GM21529 (cell line): ENCODE measurements at regions not wholly inside any gene's neighbourhood (a gene's known extent, or its start where the extent isn't known, plus 50 kb on each side); places are given as distances from the start of the nearest gene placed in this dataset.

Experiments
- ATAC-seq: cut with Tn5 transposase; IDR thresholded peaks from one replicate; pipeline ENCODE4 v1.9.1; 2021; ENCODE audit not compliant: unreplicated experiment

DNA sequence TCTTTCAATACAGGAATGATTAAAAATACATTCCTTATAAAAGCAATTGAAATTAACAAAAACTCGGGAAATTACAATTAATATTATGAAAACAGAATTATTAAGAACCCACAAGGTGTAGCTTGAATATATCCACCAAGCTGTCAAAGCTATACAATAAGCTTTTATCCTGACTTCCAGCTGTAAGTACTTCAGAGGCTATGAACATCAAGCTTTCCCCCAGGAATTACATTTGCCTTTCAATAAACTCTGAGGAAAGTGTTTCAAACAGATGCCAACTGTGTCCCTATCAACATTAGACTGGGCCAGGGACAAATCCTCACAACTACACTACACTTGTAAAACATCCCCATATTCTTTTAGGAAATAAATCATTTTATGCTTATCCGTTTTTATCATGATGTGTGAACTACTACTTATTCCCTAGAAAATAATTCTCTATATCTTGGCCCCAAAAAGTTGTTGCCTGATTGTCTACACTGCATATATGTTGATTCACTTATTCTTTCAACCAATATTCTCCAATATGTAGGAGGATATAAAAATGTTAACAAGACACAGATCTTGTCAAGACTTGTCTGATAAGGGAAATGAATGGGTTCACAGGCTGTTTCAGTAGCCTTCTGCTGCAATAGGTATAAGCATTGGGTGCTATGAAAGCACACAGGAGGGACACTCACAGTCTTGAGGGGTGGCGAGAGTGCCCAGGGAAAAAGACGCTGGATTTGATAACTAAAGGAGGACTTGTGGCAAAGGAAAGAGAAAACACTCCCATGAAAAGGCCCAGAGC lies 494.1 kb downstream of the CENPC start:
- no peak for ATAC-seq

DNA sequence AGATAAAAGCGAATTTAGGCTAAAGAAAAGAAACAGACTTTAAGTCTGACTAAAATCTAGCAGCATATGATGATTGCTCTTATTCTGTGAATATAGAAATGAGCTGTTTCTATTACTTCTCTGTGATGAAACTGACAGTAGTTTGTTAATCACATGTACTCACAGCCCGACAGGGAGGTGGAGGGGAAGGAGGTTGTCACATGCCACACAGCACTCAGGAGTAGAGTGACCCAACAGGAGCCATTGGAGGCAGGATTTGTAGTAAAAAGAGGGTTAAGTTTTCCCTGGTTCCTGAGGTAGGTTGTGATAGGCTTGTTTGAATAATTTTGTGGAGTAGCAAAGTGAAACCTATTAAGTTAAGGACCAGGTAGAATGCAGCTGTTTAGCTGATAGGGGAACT lies 495.9 kb downstream of the CENPC start:
- ATAC-seq = no peak

DNA sequence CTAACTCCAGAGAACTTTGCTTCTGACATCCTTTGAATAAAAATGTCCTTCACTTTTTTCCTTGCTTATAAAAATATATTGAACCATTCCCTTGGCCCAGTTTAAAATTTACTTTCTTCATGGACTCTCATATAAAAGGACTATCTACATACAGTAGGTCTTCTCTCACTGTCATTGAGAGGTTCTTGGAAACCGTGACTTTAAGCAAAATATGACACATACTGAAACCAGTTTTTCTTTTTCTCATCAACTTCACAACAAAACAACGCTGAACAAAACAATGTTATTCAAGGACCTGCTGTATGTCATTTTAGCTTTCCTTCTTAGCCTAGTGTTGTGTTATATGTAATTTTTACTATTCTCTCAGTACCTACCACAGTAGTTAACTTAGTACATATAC lies 496.8 kb downstream of the CENPC start:
- ATAC-seq = no peak

DNA sequence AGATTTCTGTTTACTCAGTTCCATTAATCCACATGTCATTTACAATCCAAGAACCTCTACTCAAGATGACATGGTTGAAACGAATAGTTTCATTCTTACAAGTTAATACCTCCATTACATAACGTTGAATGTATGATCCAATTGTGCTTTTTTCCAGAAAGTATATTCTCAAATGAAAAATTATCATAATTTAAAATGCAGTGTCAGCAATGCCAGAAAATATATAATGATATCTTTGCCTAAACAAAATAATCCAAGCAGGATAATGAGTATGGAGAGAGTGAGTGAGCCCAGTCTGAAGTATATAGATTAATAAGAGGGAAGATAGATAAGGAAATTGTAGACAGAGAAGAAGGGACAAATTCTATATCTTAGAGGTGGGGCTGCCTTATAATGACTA lies 505.0 kb downstream of the CENPC start:
- ATAC-seq = no peak

DNA sequence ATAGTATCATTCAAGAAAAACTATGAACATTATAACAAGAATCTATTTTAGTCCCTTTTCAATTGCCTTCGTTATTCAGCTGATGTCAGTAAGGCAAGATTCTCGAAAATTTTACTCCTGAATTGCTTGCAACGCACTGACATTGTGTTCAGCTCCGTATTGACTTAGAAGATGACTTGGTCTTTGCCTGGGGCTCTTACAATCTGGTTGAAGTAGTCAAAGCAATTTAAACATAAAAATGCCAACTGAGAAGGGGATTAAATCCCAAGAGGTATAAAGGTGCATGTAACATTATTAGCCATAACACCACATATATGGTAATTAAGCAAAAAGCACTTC lies 507.1 kb downstream of the CENPC start:
- no peak for ATAC-seq

DNA sequence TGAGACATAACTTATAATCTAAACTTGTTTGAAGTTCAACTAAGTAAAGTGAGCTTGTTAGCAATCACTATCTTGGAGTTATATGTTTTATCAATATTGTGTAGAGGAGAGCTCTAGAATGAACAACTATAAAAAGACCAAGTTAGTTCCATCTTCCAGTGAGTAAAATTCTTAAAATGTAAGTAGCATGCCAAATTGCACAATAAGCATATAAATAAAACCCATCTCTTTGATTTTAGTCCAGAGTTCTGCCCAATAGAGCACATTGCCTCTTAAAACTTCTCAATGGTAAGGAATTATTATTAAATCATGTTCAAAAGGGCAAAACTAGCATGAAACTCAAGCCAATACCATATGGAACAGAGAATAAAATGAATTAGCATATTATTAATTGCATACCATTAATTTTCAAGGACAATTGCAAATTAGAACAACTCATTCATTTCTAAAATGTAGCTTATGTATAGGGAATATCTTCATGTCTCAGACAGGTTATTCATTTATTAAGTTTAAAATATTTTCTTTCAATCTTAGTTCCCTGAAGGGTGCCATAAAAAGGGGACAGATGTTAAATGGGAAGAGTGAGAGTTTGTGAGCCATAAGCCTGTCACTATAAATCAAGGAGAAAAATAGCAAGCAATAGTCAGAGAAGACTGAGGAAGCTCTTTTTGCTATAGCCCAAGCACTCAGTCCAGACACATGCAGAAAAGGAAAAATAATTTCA lies 507.6 kb downstream of the CENPC start:
- ATAC-seq = no peak

DNA sequence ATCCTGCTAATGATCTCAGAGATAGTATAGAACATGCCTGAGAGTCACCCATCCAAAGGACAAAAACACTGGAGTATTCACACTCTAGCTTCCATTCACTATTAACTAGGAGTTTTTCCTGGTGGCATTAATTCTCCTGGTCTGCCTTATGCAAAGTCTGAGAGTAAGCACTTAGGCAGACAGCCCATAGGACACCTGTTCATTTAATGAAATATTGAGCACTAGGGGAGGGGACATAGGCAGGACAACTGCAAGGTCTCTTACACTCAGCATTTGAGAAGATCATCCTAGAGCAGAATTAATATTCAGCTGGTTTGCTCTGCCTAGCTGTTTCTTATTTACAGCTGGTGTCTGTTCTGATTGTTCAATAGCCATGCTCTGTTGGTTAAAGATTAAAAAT lies 508.5 kb downstream of the CENPC start:
- no peak for ATAC-seq

DNA sequence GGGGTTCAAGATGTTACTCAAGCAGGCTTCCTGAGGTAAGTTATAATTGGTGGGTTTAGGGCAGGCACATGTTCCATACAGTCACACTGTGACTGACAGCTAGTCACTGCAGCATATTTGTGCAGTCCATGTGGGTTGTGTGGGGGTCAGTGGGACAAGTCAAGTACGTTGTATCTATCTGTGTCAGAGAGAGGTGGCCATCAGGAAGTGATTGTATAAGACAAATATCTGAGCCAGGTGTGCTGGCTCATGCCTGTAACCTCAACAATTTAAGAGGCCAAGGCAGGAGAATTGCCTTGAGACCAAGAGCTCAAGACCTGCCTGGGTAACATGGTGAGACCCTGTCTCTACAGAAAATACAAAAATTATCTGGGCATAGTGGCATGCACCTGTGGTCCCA lies 509.3 kb downstream of the CENPC start:
- no peak for ATAC-seq

DNA sequence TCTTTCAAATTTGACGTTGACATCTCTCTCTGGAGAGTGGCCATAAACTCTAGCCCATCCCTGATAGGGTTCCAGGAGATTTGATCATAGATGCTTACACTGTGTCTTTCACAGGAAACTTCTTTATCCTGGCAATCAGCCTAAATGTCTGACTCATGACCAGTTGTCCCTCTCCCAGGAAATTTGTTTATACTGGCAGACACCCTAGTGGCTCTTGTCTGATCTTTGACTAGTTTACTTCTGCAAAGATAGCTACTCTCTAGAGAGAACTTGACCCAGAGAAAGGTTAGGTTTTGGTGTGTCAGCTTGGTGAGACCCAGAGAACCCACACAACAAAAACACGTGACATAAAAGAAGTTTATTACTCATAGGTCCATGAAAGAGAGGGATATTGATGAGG lies 509.8 kb downstream of the CENPC start:
- ATAC-seq = no peak

DNA sequence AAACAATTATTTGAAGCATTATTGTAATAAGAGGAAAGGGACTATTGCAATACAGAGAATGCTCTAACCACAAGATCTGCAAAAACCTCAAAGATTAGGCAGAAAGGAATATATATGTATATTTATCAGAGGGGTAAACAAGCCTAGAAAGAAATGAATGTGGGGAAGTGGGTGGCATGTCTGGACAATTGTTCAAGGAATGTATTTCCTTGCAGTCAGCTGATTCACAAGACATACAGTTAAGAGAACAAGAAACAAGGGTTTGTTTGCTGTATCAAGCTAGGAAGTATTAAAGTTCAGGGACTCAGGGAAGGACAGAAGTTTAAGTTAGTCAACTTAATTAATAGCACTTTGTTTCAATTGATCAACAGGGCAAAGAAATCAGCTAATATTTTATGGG lies 514.7 kb downstream of the CENPC start:
- ATAC-seq = no peak

DNA sequence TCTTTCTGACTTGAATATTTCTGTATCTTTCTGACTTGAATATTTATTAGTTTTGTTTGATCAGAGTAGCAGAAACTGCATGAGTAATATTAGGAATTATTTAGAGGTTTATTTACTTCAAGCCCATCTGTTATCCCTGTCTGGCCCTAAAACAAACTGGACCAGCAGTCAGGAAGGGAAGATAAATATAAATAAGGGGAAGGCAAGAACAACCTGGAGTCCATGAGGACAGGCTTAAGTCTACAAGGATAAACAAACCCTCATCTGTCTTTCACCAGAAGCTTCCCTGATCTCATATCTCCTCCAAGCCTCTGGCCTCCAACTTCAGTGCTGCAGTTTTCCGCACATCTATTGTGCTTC lies 524.9 kb downstream of the CENPC start:
- ATAC-seq = no peak

DNA sequence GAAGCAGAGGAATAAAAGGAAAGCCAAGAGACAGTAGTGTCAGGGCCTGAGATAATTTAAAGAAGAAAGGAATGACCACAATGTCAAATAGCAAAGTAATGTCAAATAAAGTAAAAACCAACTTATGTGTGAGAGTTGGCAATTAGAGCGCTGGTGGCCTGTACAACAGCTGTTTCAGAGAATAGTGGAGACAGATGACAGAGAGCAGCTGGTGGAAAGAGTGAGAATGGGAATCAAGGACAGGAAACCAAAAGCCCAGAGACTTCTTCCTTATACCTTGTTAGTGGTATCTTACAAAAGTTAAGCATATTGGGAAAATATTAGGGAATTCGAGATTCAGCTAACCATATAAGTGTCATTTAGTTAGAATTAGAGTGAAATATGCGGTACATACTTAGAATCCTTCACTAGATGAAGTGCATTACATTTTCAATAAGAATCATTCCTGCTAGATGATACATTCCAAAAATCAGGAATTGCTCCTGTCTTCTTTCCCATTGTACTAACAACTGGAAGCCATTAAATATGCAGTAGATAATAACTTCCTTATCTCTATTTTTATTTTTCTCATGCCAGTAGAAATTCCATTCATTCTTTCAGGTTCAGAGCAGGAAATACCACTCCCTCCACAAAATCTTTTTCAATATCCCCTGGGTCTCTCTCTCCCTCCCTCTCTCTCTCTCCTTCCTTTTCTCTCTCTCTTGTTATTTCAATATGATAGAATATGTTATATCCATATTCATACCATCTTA lies 525.4 kb downstream of the CENPC start:
- no peak for ATAC-seq

DNA sequence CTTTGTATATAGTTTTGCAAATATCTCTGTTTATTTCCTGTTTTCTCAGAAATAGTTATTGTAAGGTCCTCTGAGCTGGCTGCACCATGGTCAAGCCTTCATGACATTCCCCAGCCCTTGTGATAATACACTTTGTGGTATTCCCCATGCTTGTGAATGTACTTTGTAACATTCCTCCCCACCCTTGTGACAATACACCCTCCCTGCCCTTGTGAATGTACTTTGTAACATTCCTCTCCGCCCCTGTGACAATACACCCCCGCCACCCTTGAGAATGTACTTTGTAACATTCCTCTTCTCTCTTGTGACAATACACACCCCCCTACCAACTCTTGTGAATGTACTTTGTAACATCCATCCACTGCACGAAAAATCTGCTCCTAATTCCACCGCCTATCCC lies 530.7 kb downstream of the CENPC start:
- ATAC-seq = no peak

DNA sequence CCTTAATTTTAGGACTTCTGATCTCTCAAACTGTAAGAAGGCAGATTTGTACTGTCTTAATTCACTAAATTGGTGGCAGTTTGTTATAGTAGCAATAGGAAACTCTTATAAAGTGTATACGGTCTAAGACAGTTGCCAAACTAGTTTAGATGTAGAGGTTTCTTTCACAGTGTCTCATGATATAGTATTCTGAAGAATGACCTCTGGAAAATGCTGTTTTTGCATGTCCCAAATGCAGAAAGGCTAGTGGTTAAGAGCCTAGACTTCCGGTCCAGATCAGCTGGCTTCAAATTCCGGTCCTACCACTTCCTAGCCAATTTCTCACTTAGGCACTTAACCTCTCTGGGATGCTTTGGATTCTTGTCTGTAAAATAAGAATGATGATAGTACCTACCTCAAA lies 538.5 kb downstream of the CENPC start:
- ATAC-seq = no peak

DNA sequence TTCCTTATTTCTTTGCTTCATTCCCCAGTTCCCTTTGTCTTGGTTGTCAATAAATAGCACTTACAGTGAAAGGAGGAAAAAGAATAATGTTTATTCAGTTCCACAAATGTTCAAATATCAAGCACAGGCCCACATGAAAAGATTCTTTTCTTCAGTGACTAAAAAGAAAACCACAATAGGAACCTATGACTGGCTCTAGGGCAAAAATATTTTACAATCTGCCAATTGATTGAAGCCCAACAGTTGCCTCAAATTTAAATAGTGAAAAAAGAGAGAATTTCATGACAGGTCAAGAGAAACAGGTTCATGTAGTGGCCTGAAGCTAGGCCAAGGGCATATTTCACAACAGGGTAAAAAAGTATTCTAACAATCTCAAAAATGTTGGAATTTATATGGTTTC lies 553.8 kb downstream of the CENPC start:
- ATAC-seq = no peak

DNA sequence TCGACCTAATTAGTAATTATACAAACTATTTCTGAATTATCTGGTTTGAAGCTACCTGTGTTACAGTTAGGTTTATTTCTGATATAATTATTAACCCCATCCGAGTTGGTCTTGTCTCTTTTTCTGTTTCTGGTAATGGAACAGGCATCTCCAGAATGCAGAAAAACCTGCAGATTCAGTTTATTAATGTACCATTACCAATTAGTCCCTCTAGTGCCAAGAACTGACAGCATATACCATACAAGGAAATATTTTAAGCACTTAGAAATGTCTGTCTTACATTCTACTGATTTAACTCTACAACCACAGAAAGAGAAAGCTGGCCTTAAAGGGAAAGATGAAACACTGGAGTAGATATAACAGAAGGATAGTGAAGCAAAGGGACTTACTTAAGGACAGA lies 570.6 kb downstream of the CENPC start:
- ATAC-seq = no peak

DNA sequence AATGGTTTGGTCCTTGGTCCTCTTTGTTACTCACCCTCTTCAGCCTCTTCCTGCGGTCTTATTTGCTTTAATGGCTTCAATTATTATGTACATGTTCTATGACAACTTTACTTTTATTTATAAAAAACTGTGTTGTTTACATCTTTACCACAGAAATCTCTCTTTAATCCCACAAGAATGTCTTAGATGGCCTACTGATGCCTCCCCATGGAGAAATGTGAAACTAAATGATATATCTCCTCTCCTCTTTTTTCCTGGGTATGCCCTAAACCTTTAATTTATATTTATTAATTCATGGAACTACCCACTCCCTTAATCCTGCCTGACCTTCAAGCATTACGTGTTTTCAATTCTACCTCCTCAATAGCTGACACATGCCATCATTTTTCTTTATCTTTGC lies 573.2 kb downstream of the CENPC start:
- ATAC-seq = no peak

DNA sequence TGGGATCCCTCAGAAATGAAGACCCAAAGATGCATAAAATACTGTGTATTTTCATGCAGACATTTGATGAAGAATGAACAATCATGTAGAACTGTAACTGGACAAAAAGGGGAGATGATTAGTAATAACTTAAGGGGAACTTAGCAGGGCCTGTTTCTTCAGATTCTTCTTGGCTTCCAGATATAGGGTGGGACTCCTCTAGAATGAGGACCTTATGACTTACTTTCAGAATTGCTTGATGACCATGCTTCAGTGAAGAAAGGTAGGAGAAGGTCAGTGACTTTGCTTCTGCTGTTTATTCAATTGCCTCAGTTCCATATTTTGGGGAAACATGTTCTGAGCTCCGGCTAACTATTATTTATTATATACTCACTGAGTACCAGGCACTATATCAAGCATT lies 580.8 kb downstream of the CENPC start:
- ATAC-seq = no peak

DNA sequence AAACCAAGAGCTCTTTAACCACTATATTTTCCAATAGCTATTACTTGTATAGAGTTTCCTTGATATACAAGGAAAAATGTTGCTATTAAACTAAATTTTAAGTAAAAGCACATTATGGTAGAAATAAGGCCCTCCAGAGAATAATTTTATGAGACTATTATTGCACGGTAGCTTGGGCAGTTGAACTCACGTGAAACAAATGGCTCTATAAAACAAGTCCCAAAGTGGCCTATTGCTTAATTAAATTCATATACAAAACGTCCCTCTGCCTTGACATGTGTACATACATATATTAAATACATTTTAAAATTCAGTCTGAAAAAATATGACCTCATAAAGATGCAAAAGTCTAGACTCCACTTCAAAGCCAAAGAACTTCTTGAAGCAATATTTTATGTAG lies 582.2 kb downstream of the CENPC start:
- ATAC-seq = no peak

DNA sequence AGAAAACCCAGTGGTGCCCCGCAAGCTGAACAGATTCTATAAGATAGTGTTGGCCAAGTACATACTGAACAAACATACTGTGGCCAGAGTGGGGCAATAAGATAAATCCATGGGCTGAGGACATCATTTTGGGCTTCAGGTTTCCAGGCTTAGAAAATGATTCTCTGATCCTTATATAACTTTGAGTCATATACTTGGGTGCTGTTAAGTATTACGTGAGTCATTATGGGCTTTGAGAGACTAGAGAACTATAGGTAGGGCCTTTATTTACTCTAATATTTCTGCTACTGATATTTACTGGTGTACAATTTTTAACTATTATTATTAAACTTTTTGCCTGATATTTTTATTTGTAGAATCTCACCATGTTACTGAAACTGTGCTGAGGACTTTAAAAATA lies 586.1 kb downstream of the CENPC start:
- ATAC-seq = no peak

DNA sequence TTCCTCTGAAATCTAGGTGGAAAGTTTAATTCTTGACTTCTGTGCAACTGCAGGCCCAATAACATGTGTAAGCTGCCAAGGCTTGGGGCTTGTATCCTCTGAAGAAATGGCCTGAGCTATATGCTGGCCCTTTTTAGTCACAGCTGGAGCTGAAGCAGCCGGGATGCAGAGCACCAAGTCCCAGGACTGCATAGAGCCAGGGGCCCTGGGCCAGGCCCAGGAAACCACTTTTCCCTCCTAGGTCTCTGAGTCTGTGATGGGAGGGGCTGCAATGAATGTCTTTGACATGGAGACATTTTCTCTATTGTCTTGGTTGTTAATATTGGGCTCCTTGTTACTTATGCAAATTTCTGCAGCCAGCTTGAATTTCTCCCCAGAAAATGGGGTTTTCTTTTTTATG lies 588.5 kb downstream of the CENPC start:
- ATAC-seq = no peak

DNA sequence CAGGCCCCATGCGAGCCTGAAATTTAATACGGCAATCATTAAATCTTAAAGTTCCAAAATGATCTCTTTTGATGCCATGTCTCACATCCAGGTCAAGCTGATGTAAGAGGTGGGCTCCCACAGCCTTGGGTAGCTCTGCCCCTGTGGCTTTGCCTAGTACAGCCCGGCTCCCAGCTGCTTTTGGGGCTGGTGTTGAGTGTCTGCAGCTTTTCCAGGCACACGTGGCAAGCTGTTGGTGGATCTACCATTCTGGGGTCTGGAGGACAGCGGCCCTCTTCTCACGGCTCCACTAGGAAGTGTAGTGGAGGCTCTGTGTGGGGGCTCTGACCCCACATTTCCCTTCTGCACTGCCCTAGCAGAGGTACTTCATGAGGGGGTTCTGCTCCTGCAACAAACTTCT lies 588.9 kb downstream of the CENPC start:
- no peak for ATAC-seq
